Stimulated activated CD4-positive, alpha-beta T cell treated with anti-CD3 and anti-CD28 coated beads, Interleukin-1b, Interleukin-23, amount 100 ng/mL, for 48 hours (primary cell): ENCODE measurements at regions not wholly inside any gene's neighbourhood (a gene's known extent, or its start where the extent isn't known, plus 50 kb on each side); places are given as distances from the start of the nearest gene placed in this dataset.

Experiments used
- DNase-seq: peaks from one replicate; pipeline ENCODE4 v3.0.0-alpha.2; 2020

DNA sequence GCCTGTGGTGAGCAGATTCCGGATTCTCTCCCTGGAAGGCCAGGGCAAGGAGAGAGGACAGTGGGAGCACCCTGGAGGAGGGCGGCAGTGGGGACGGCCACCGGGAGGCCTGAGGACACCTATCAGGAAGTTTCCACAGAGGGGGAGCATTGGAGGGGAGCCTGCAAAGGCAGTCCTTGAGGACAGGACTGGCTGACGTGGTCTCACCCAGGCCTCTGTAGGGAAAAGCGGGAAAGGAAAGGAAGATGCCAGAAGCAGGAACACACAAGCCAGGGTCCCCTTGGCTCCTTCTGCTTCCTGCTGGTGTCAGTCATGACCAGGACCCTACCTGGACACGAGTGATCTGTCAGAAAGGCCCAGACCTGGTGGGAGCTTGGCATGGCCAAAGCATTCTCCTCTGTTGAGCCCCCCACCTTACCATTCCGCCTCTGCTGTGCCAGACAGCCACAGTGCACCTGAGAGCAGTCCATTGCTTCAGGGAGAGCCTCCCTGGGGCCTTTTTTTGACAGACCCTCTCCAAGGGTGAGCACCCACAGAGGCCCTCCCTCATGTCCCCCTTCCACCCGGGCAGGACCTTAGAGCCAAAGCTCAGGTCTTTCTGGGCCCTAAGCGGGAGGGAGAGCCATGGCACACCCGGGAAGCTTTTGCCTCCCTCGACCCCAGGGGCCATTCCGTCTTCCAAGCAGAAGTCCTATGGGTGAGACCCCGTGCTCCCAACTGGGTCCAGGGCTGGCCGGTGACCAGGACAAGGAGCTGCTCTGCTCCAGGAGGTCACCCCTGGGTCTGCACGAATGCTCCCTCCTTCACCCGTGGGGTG, 333.1 kb downstream of the DYSF start:
- DNase-seq = no peak

DNA sequence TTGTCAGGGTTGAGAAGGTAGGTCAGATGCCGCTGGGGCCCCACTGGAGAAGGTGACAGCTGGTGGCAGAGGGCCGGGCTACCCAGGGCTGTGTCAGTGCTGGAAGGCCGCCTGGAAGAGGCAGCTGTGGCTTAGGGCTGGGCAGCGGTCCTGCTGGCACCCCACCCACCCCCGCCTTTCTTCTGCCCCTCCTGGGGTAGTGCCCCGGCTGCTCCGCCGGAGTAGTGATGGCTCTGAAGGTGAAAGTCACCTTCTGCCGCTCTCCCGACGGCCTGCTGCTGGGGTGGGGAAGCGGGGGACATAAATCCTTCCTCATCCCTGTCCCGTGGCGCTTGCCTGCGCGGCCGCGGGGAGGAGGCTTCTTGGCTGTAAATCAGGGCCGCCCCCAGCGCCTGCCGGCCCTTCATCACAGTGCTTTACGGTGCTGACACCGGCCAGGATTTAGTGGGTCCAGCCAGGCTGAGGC, 332.2 kb downstream of the DYSF start:
- DNase-seq = no peak

DNA sequence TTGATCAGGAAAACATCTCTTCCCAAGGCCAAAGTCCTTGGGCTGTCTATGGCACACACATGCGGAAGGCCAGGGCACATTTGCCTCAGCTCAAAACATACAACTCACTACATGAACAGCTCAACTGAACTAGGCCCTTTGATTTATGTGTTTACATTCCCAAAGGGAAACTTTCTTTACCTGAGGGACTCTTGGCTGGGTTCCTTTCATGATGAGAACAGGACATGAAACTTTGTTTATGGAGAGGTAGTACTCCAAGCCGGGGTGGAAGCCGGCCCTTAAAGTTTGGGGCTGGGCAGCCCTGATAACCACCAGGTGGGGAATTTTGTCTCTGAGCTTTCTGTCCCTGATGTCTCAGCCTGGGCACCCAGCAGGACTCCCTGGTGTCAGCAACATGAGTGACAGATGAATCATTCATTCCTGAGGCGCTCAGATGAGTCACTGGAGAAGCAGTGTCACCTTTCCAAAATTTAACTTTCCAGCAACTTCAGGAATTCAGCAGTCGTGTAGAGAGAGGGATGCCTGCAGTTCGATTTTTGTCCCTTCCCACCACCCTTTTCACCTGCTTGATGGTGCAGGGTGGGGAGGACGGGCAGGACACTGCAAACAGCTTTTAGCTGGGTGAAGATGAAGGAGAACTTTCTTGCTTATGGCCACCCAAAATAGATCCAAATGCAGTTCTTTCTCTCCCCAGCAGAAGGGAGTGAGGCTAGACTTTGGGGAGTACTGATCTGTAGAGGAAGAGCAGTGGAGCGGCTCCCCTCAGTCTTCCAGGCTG, 331.6 kb downstream of the DYSF start:
- no peak for DNase-seq

DNA sequence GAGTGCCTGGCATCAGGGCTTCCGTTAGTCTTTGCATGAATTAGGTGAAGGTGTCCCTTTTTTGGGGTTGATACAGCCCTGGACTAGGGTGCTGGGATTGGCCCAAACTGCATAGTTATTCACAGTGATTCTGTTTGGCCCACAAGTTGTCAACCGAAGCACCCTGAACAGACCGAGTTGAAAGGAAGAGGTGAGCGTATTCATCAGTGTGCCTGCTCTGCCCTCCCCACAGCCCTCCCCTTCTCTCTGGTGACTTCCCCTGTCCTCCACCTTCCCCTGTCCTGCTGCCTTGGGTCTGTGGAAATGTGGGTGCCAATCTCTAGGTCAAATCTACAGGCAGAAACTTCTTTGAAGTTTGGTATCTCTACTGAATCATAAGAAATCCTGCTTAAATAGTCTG, 330.5 kb downstream of the DYSF start:
- no peak for DNase-seq

DNA sequence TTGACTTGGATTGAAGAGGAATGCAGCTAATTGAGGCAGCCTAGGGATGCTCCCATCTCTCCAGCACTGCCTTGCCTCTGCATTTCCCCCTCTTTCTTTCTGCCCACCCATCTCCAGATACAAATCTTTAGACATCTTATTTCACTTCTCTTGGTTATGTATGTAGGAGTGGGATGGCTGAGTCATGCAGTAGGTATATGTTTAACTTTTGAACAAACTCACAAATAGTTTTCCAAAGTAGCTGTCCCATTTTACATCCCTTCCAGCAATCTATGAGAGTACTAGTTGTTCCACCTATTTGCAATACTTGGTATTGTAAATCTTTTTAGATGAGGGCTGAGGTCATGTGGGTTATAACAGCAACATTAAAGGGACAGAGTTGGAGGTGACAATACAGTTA, 329.9 kb downstream of the DYSF start:
- DNase-seq = no peak

DNA sequence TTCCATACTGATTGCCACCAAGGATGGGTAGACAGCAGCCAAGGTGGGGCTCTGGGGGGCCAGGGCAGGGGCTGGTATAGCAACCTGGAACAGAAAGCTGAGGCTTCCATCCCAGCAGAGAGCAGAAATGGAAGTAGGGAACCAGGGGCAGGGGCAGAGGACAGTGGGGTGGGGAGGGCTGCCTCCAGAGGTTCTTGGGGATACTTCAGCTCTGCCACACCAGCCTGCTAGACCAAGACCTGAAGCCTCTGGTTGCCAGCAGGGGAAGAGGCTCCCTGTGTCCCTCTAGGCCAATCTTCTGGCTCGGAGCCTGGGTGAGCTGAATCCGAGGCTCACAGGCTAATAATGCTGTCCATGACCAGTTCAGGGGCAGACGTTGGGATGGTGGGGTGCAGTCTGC, 329.0 kb downstream of the DYSF start:
- DNase-seq = no peak

DNA sequence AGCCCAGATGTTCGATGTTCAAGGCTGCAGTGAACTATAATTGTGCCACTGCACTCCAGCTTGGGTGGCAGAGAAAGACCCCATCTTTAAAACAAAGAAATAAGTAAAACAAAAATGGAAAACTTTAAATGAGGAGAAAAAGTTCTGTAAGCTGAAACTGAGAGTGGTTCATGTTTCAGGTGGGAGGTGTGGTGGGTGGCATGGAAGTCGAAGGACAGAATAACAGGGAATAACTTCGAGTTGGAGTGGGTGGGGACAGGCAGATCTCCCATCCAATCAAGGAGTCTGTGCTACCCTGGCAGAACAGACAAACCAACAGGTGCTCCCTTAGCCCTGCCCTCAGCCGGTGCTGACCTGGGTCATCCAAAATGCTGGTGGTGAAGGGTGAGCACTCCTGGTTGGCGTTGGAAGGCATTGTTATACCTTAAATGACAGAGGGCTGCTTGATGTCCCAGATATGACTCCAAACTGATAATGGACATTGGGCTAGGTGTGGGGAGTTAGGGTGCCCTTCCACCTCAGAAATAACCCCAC, 328.4 kb downstream of the DYSF start:
- DNase-seq = no peak

DNA sequence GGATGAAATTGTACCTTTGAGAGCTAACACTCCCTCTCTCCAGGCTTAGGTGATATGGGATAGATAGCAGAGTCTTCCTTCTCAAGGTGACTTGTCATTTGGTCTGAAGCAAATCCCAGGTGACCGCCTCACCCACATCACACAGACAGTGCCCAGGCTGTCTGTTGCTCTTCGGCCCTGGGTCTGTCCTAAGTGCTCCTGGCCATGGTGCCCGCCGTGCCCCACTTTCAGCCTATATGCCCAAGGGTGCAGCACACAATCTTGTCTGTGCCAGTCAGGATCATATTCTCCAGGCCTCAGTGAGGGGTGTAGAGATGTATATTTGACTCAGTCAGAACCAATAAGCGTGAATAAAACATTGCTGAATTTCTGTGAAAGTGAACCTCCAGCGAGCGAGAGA, 326.8 kb downstream of the DYSF start:
- no peak for DNase-seq

DNA sequence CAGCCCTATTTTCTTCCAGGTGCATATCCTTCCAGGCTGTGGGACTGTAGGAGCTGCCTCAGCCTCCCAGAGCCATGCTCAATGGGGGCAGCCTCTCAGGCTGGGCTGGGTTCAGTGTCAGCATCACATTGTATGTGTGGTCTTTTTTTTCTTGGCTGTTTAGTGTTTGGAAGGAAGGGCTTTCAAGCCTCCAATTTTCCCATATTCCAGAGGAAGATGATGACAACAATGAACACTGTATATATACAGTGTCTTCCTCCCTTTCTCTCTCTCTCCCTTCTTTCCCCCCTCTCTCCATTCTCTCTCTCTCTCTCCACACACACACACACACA, 326.4 kb downstream of the DYSF start:
- DNase-seq = no peak

DNA sequence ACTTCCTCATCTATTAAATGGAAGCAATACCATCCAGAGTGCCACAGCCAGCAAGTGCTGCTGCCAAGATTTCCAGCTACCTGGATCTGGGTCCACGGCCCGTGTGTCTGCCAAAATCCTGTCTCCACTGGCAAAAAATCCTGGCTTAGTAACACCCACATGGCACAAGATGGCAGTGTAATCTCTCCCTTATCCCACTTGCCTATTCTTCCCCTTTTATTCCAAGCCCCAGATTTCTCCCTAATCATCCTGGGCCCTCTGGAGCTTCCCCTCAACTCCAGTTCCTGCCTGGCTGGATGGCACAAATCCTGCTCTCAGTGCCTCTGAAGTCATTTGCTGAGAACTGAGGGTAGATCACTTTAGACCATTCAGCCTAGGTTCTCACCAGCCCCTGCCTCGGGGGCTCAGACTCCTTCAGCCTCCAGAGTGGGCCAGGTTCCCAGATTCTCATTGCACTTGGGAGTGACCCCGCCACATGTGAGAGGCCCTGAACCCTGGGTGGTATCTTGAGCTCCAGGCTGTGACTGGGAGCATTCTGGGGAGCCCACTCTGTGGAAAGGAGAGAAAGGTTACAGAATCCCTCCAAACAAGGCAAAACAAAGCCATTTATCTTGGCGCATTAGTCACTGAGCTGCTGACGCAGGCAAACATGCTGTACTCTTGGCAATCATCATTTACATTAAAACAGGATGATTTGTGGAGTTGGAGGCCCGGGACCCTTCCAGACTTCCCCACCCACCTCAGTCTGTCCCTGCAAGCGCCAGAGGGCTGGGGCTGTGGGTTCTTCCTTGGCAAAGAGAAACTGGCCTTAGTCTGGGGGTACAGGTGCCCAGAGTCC, 325.8 kb downstream of the DYSF start:
- DNase-seq = no peak

DNA sequence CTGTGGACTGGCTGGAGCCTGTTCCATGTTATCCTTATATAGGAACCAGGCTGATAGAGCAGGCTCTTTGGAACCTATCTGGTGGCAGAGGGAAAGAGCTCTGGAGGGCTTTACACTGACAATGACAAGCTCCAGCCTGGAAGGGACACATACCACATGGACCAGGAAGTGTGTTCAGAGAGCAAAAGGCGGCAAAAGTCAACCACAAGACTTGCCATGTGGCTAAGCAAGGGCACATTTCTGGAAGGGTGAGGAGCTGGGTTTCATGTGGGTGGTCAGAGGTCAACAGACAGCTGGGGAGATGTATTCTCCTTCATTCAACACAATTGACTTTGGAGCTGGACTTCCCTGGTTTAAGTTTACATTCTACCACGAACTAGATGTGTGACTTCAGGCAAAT, 325.2 kb downstream of the DYSF start:
- DNase-seq = no peak

DNA sequence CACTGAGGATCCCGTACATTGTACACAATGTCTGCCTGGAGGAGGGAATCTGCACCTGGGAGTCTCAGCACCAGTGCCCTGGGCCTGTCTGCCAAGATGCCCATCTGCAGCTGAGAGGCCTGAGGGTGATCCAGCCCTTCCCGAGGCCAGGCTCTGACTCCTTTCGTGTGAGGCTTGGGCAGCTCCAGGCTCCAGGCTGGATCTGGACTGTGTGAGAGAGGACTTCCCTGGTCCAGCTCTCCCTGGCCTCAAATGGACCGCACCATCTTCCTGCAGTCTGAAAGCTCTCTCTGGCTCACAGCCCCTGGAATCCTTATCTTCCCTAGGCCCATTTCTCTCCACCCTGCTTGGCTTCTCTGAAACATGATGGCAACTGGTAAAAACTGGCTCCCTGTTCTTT, 324.6 kb downstream of the DYSF start:
- no peak for DNase-seq

DNA sequence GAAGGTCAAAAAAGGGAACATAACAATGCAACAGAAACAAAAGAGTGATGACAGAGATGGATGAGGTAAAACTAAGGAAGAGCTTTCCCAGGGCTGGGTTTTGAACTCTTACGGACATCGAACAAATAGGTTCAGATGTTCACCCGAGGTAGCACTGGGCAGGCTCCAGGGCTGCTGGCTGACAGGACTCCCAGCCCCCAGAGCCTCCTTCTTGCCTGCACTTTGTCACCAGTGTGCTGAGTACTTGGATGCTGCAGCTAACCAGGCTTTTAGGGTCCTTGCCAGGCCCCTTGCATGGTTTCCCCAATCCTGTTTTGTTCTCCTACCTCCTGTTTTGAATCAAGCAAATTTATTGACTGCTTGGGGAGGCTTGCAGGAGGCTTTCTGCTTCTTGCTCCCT, 322.9 kb downstream of the DYSF start:
- DNase-seq = no peak

DNA sequence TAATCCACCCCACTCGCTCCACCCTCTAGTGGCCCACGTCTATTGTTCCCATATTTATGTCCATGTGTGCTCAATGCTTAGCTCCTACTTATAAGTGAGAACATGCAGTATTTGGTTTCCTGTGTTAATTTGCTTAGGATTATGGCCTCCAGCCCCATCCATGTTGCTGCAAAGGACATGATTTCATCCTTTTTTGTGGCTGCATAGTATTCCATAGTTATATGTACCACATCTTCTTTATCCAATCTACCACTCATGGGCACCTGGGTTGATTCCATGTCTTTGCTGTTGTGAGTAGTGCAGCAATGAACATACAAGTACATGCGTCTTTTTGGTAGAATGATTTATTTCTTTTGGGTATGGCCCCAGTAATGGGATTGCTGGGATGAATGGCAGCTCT, 319.9 kb downstream of the DYSF start:
- DNase-seq = no peak

DNA sequence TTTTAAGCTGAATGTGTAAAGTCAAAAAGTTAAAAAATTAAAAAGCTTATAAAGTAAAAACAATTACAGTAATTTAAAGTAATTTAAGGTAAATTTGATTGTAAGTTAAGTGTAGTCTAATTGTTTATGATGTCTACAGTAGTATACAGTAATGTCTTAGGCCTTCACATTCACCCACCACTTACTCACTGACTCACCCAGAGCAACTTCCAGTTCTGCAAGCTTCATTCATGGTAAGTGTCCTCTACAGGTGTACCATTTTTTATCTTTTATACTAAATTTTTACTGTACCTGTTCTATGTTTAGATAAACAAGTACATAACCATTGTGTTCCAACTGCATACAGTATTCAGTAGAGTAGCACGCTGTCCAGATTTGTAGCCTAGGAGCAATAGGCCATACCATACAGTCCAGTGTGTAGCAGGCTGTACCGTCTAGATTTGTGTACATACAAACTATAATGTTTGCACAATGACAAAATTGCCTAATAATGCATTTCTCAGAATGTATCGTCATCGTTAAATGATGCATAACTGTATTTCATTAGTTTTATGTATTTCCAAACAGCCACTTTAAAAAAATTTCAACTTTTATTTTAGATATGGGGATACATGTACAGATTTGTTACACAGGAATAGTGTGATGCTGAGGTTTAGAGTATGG, 319.3 kb downstream of the DYSF start:
- DNase-seq = no peak

DNA sequence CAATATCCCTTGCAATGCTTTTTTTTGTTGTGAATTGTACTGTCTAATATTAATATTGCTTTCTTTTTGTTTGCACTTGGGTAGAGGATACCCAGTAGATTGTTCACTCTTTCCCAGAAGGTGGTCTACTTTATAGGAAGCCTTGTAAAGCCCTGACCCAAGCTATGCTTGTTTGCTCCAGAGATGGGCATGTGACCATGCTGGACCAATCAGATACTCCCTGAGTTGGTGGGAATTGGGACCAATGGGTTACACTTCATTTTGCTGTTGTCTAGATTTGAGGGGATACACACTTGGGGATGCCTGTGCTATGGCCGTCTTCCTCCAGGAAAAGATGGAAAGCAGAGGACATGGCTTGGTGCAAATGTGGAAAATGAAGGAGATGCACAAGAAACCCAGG, 314.3 kb downstream of the DYSF start:
- DNase-seq = no peak

DNA sequence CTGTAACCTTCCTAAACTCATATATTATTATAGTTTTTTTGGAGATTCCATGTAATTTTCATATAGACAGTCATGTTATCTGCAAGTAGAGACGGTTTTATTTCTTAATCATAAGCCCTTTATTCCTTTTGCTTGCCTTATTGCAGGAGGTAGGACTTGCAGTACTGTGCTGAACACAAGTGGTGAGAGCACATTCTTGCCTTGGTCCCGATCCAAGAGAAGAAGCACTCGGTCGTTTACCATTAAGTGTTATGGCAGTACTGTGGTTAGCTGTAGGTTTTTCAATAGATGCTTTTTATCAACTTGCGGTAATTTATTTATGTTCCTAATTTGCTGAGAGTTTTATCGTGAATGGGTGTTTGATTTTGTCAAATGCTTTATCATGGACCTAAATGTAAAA, 305.7 kb downstream of the DYSF start:
- no peak for DNase-seq

DNA sequence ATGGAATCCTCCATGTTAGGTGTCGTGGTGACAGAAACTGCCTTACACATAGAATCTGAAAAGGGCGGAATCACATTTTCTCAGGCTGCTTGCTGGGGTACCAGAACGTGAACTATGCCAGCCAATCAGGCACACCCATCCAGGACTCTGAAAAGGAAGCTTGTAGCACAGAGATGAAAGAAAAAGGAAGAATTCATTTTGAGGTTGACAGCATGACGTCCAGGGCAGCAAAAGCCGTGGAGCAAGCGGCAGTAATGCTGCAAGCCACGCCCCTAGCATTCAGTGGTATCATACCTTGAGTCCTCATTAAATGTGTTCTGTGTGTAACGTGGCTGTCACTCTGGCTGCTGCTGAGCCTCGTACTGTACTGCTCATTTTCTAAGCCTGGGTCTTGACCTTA, 304.0 kb downstream of the DYSF start:
- no peak for DNase-seq

DNA sequence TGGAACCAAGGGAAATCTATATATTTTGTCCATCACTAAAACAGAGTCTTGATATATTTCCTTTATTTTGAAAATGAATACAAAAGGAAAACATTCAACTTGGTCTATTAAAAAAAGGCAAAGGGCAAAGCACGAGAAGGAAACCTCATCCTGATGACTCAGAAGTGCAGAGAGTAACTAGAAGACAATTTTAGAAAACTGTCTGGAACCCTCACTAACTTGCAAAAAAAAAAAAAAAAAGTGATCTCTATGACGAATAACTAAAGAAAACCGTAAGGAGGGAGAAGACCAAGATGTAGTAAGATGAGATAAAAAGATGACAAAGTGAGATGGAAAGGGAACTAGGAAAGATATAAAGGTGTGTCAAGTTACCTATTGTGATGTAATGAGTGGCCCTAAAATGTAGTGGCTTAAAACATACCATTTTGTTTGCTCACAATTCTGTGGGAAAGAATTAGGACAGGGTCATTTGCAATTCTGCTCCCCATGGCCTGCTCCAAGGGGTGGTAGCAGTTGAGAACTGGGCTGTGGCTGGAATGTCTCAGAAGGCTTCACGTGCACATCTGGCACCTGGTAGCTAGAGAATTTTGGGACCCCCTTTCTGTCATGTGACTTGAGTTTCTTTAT, 303.0 kb downstream of the DYSF start:
- no peak for DNase-seq

DNA sequence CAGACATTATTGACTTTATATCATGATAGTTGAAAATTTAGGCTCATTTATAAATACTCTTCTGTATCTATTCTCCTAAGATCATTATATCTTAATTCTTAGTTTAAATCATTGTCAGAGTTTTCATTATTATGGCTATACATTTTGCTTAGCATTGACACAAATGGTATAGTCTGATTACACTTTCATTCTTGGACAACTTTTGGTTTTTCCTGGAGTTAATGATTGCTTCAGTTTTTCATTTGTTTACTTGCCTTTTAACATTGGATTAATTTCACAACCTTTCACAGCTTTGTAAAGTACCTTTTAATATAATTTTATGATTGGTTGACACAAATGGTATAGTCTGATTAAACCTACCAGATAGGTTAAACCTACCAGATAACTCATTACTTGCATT, 298.2 kb downstream of the DYSF start:
- no peak for DNase-seq

DNA sequence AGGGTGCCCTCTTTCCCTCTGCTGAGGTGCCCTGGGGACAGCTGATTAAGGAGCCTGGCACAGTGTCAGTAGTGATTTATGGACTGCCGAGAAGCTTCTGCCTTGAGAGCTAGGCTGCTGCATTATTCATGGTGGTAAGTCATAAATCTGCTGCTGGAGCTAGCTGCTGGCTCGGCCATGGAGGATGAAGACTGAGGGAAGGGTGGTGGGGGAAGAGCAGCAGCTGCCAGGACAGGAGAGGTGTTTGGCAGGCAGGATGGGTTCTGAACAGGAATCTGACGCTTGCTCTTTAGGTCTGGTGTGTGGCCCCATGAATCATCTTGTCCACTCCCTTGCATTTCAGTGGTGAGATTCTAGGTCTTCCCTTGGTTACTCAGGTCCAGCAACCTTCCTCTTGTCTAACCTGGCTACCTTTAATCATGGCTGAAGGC, 296.3 kb downstream of the DYSF start:
- DNase-seq = no peak

DNA sequence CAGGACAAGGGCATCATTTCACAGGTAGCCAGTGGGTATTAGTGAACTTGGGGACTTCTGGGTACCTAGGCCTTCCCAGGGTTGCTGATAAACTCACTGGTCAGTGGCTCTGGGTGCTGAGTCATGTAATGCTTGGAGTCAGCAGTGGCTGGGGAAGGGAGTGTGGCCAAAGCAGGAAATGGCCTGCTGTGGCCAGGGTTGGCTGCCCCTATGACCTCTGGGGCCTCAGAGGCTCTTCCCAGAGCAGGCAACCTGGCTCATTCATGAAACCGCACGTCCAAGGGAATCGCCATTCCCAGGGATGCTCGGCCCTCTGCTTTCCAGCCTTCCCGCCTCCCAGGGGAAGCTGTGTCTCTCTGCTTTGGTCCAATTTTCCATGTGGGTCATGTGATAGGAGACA, 294.9 kb downstream of the DYSF start:
- DNase-seq = no peak
